Esophagus squamous epithelium (tissue), 4 donors: ENCODE measurements at regions not wholly inside any gene's neighbourhood (a gene's known extent, or its start where the extent isn't known, plus 50 kb on each side); places are given as distances from the start of the nearest gene placed in this dataset.

ENCODE experiments used
- POLR2A ChIP-seq, 4 donors: fragments of 450-650 bp; IDR thresholded peaks; one replicate each; pipeline ENCODE4 v1.6.1; 2017; ENCODE audit warnings: antibody characterized with exemption in 4 of 4, mild to moderate bottlenecking in 4 of 4, moderate library complexity in 3 of 4
- TF ChIP-seq, protein P1 (sequence below), 6 experiments: fragments of 450-650 bp in 4 of 6; fragments of 200-600 bp in 2 of 6; sonication (generic) in 2 of 6; IDR thresholded peaks; one replicate each; pipeline ENCODE4 v1.5.1; 2016 to 2019; ENCODE audit warnings: antibody characterized with exemption in 6 of 6, mild to moderate bottlenecking in 4 of 6, moderate library complexity in 4 of 6

GRCh38 chr3:153753035-153753434, 368.2 kb upstream of the ARHGEF26 start:
- TF ChIP-seq, protein P1, sequence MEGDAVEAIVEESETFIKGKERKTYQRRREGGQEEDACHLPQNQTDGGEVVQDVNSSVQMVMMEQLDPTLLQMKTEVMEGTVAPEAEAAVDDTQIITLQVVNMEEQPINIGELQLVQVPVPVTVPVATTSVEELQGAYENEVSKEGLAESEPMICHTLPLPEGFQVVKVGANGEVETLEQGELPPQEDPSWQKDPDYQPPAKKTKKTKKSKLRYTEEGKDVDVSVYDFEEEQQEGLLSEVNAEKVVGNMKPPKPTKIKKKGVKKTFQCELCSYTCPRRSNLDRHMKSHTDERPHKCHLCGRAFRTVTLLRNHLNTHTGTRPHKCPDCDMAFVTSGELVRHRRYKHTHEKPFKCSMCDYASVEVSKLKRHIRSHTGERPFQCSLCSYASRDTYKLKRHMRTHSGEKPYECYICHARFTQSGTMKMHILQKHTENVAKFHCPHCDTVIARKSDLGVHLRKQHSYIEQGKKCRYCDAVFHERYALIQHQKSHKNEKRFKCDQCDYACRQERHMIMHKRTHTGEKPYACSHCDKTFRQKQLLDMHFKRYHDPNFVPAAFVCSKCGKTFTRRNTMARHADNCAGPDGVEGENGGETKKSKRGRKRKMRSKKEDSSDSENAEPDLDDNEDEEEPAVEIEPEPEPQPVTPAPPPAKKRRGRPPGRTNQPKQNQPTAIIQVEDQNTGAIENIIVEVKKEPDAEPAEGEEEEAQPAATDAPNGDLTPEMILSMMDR (IDR thresholded peaks at IDR 0.05) = no peak
- no peak for TF ChIP-seq POLR2A (IDR thresholded peaks at IDR 0.05)
